SK-N-SH (cell line): ENCODE measurements at regions not wholly inside any gene's neighbourhood (a gene's known extent, or its start where the extent isn't known, plus 50 kb on each side); places are given as distances from the start of the nearest gene placed in this dataset.

Experiments
- CTCF ChIA-PET: fragments of 300-600, 350-600 bp; formaldehyde crosslinking; extraction: SDS; loops from one replicate; lab custom pipeline; 2021; lab: Yijun Ruan, JAX
- POLR2A ChIA-PET: fragments of 350-600 bp; sonication (Branson Sonifier 250); formaldehyde crosslinking; extraction: SDS; loops from one replicate; lab custom pipeline; 2020; ENCODE audit warnings: antibody characterized with exemption, inconsistent platforms; lab: Yijun Ruan, JAX
- DNase-seq: peaks from one replicate; pipeline ENCODE4 v3.0.0; 2012
- H2AFZ ChIP-seq: fragments of 200-600 bp; sonication (generic); 2 replicates; pipeline ENCODE4 v1.8.1; 2016; ENCODE audit warnings: antibody characterized with exemption, mild to moderate bottlenecking, low read depth
- H3F3A ChIP-seq: fragments of 200-600 bp; sonication (generic); replicated peaks from 2 replicates; pipeline ENCODE3; 2016; ENCODE audit warnings: antibody characterized with exemption, mild to moderate bottlenecking; ENCODE audit not compliant: insufficient read depth
- H3K27ac ChIP-seq, 2 experiments: fragments of 200-500 bp in 1 of 2; fragments of 200-600 bp in 1 of 2; sonication (Bioruptor generic) in 1 of 2; sonication (generic), shearing (Covaris generic) in 1 of 2; 2 replicates each; pipeline versions ENCODE4 v1.5.1 to v1.6.1; 2014 to 2016; ENCODE audit warnings: low read depth in 2 of 2, inconsistent platforms in 1 of 2, low read length in 1 of 2, mild to moderate bottlenecking in 1 of 2, mixed read lengths in 1 of 2
- H3K27me3 ChIP-seq: fragments of 200-600 bp; sonication (generic), shearing (Covaris generic); 2 replicates; pipeline ENCODE4 v1.6.1; 2016; ENCODE audit warnings: mixed run types; ENCODE audit not compliant: insufficient read depth
- H3K36me3 ChIP-seq, 2 experiments: fragments of 200-500 bp in 1 of 2; fragments of 200-600 bp in 1 of 2; sonication (Bioruptor generic) in 1 of 2; sonication (generic) in 1 of 2; replicated peaks in 1 of 2; 2 replicates each; pipeline versions ENCODE3 to v1.5.1; 2014 to 2016; ENCODE audit warnings: low read length in 1 of 2, mild to moderate bottlenecking in 1 of 2; ENCODE audit not compliant: insufficient read depth in 2 of 2, control insufficient read depth in 1 of 2
- H3K4me1 ChIP-seq, 2 experiments: fragments of 200-500 bp in 1 of 2; fragments of 200-600 bp in 1 of 2; sonication (Bioruptor generic) in 1 of 2; sonication (generic), shearing (Covaris generic) in 1 of 2; 2 replicates each; pipeline versions ENCODE4 v1.5.1 to v1.6.1; 2014 to 2016; ENCODE audit warnings: low read depth in 1 of 2, low read length in 1 of 2, mixed run types in 1 of 2; ENCODE audit not compliant: insufficient read depth in 2 of 2, control insufficient read depth in 1 of 2
- H3K4me2 ChIP-seq: fragments of 200-600 bp; sonication (generic), shearing (Covaris generic); 2 replicates; pipeline ENCODE4 v1.6.1; 2017; ENCODE audit warnings: mixed run types
- H3K4me3 ChIP-seq, 2 experiments: fragments of 200-500 bp in 1 of 2; fragments of 200-600 bp in 1 of 2; sonication (Bioruptor generic) in 1 of 2; sonication (generic), shearing (Covaris generic) in 1 of 2; 2 replicates each; pipeline versions ENCODE4 v1.5.1 to v1.8.1; 2014 to 2016; ENCODE audit warnings: low read depth in 2 of 2, inconsistent platforms in 1 of 2, low read length in 1 of 2, mild to moderate bottlenecking in 1 of 2, mixed read lengths in 1 of 2, moderate library complexity in 1 of 2
- H3K79me2 ChIP-seq: fragments of 200-600 bp; sonication (generic); 2 replicates; pipeline ENCODE4 v1.8.1; 2017; ENCODE audit warnings: mild to moderate bottlenecking; ENCODE audit not compliant: insufficient read depth
- H3K9ac ChIP-seq: fragments of 200-600 bp; sonication (generic); 2 replicates; pipeline ENCODE4 v1.6.1; 2017; ENCODE audit warnings: mixed run types
- H3K9me2 ChIP-seq: fragments of 200-600 bp; sonication (generic); 2 replicates; pipeline ENCODE4 v1.6.1; 2017; ENCODE audit warnings: mixed run types
- H3K9me3 ChIP-seq: fragments of 200-600 bp; sonication (generic); 2 replicates; pipeline ENCODE4 v1.6.1; 2017; ENCODE audit warnings: mixed run types, mild to moderate bottlenecking, moderate library complexity
- H4K20me1 ChIP-seq: fragments of 200-600 bp; sonication (generic); 2 replicates; pipeline ENCODE4 v1.6.1; 2017; ENCODE audit warnings: mild to moderate bottlenecking, mixed run types; ENCODE audit not compliant: insufficient read depth
- CHD2 ChIP-seq: fragments of 150-350 bp; IDR thresholded peaks from 2 replicates; pipeline ENCODE4 v1.6.1; 2018; ENCODE audit warnings: low read length; ENCODE audit not compliant: partially characterized antibody
- ELF1 ChIP-seq: IDR thresholded peaks from 2 replicates; pipeline ENCODE4 v1.4.0; 2012
- RCOR1 ChIP-seq: fragments of 150-350 bp; IDR thresholded peaks from 2 replicates; pipeline ENCODE4 v1.6.1; 2017; ENCODE audit warnings: antibody characterized with exemption, low read length
- SMC3 ChIP-seq: IDR thresholded peaks from 2 replicates; pipeline ENCODE4 v1.6.1; 2012; ENCODE audit warnings: low read depth, low read length, improper control_type of control experiment
- WGBS: methylation state at CpG from one replicate; pipeline ENCODE4 v1.1.6; 2017; ENCODE audit warnings: low lambda C conversion rate; 5-methylcytosine and 5-hydroxymethylcytosine counted together
- TF ChIP-seq, protein P1 (sequence below): fragments of 200-600 bp; sonication (generic); IDR thresholded peaks from 2 replicates; pipeline ENCODE4 v1.6.1; 2017; ENCODE audit warnings: antibody characterized with exemption, mild to moderate bottlenecking, moderate library complexity
- TF ChIP-seq, protein P2 (sequence below): IDR thresholded peaks from 2 replicates; pipeline ENCODE4 v1.4.0; 2012; ENCODE audit warnings: low read depth
- TF ChIP-seq, protein P3 (sequence below): IDR thresholded peaks from 2 replicates; pipeline ENCODE4 v1.6.1; 2012; ENCODE audit warnings: mild to moderate bottlenecking, low read depth, low read length, moderate library complexity

DNA sequence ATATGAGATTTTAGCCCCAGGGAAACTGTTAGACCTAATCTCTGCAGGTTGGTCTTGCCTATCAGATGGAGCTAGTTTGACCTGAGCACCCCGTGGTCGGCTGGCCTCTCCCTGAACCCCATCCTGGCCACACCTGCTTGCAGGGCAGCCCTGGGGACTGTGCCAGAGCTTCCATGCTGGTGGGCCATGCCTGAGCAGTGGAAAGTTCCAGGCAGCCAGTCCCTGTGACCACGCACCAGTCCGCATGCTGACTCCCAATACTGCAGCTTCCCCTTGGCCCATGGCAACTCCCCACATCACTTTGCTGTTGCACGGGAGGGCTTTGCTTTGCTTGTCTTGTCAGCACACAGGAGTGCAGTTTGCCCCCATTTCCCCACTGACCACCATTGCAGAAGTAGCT, 427.8 kb upstream of the SEMA3D start:
- Histone ChIP-seq H3K4me3 (no peak overlapping the region), H3K9me3 (peaks cover 6% of the 10 kb centered on the region; the same call in 1 of the 2 replicates), H3K4me2 (no peak overlapping the region), H2AFZ (no peak overlapping the region), H3F3A (no peaks in the 10 kb centered on the region), H3K9ac (no peak overlapping the region), H4K20me1 (no peaks in the 10 kb centered on the region), H3K36me3 (no peaks in the 10 kb centered on the region), H3K79me2 (no peaks in the 10 kb centered on the region), H3K9me2 (no peaks in the 10 kb centered on the region), H3K27me3 (no peaks in the 10 kb centered on the region), H3K27ac (no peak overlapping the region), H3K4me1 (no peaks in the 10 kb centered on the region)
- ChIA-PET POLR2A (no interaction called here), CTCF (interaction anchor here (1.2 kb wide), 1 partner anchor 8 kb away, joined by 3 read pairs; no protein-coding TSS in a partner anchor)
- WGBS: 44% methylated on average over 4 of the region's 5 CpGs
- TF ChIP-seq, protein P1, sequence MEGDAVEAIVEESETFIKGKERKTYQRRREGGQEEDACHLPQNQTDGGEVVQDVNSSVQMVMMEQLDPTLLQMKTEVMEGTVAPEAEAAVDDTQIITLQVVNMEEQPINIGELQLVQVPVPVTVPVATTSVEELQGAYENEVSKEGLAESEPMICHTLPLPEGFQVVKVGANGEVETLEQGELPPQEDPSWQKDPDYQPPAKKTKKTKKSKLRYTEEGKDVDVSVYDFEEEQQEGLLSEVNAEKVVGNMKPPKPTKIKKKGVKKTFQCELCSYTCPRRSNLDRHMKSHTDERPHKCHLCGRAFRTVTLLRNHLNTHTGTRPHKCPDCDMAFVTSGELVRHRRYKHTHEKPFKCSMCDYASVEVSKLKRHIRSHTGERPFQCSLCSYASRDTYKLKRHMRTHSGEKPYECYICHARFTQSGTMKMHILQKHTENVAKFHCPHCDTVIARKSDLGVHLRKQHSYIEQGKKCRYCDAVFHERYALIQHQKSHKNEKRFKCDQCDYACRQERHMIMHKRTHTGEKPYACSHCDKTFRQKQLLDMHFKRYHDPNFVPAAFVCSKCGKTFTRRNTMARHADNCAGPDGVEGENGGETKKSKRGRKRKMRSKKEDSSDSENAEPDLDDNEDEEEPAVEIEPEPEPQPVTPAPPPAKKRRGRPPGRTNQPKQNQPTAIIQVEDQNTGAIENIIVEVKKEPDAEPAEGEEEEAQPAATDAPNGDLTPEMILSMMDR: no peak
- TF ChIP-seq RCOR1 (no peak), SMC3 (no peak)
- TF ChIP-seq, protein P2, sequence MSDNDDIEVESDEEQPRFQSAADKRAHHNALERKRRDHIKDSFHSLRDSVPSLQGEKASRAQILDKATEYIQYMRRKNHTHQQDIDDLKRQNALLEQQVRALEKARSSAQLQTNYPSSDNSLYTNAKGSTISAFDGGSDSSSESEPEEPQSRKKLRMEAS: no peak
- TF ChIP-seq, protein P3, sequence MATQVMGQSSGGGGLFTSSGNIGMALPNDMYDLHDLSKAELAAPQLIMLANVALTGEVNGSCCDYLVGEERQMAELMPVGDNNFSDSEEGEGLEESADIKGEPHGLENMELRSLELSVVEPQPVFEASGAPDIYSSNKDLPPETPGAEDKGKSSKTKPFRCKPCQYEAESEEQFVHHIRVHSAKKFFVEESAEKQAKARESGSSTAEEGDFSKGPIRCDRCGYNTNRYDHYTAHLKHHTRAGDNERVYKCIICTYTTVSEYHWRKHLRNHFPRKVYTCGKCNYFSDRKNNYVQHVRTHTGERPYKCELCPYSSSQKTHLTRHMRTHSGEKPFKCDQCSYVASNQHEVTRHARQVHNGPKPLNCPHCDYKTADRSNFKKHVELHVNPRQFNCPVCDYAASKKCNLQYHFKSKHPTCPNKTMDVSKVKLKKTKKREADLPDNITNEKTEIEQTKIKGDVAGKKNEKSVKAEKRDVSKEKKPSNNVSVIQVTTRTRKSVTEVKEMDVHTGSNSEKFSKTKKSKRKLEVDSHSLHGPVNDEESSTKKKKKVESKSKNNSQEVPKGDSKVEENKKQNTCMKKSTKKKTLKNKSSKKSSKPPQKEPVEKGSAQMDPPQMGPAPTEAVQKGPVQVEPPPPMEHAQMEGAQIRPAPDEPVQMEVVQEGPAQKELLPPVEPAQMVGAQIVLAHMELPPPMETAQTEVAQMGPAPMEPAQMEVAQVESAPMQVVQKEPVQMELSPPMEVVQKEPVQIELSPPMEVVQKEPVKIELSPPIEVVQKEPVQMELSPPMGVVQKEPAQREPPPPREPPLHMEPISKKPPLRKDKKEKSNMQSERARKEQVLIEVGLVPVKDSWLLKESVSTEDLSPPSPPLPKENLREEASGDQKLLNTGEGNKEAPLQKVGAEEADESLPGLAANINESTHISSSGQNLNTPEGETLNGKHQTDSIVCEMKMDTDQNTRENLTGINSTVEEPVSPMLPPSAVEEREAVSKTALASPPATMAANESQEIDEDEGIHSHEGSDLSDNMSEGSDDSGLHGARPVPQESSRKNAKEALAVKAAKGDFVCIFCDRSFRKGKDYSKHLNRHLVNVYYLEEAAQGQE: no peak
- DNase-seq: no peak

DNA sequence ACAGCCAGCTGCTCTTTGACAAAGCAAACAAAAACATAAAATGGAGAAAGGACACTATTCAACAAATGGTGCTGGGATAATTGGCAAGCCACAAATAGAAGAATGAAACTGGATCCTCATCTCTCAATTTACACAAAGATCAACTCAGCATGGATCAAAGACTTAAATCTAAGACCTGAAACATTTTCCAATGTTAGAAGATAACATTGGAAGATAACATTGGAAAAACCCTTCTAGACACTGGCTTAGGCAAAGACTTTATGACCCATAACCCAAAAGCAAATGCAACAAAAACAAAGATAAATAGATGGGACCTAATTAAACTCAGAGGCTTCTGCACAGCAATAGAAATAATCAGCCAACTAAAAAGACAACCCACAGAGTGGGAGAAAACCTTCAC, 425.7 kb upstream of the SEMA3D start:
- CTCF ChIA-PET: no interaction called here
- no peak overlapping the region for H2AFZ ChIP-seq
- H3K4me2 ChIP-seq: no peak overlapping the region
- H3K9me3 ChIP-seq: peaks cover 6% of the 10 kb centered on the region; the same call in 1 of the 2 replicates
- TF ChIP-seq CHD2: no peak
- no peak for TF ChIP-seq ELF1
- TF ChIP-seq, all 33 proteins: peak for 0
- no peaks in the 10 kb centered on the region for H3F3A ChIP-seq
- no peaks in the 10 kb centered on the region for H4K20me1 ChIP-seq
- DNase-seq: no peak
- POLR2A ChIA-PET: no interaction called here
- no peaks in the 10 kb centered on the region for H3K36me3 ChIP-seq
- H3K27ac ChIP-seq: no peak overlapping the region
- no peaks in the 10 kb centered on the region for H3K4me1 ChIP-seq
- H3K9me2 ChIP-seq: no peaks in the 10 kb centered on the region
- no peak overlapping the region for H3K4me3 ChIP-seq
- no peaks in the 10 kb centered on the region for H3K27me3 ChIP-seq
- H3K79me2 ChIP-seq: no peaks in the 10 kb centered on the region
- no peak overlapping the region for H3K9ac ChIP-seq
